HG02852 (cell line): ENCODE measurements at regions not wholly inside any gene's neighbourhood (a gene's known extent, or its start where the extent isn't known, plus 50 kb on each side); places are given as distances from the start of the nearest gene placed in this dataset.

ENCODE experiments used
- ATAC-seq: cut with Tn5 transposase; IDR thresholded peaks from one replicate; pipeline ENCODE4 v1.9.1; 2021; ENCODE audit warnings: mild to moderate bottlenecking, moderate library complexity; ENCODE audit not compliant: unreplicated experiment

DNA sequence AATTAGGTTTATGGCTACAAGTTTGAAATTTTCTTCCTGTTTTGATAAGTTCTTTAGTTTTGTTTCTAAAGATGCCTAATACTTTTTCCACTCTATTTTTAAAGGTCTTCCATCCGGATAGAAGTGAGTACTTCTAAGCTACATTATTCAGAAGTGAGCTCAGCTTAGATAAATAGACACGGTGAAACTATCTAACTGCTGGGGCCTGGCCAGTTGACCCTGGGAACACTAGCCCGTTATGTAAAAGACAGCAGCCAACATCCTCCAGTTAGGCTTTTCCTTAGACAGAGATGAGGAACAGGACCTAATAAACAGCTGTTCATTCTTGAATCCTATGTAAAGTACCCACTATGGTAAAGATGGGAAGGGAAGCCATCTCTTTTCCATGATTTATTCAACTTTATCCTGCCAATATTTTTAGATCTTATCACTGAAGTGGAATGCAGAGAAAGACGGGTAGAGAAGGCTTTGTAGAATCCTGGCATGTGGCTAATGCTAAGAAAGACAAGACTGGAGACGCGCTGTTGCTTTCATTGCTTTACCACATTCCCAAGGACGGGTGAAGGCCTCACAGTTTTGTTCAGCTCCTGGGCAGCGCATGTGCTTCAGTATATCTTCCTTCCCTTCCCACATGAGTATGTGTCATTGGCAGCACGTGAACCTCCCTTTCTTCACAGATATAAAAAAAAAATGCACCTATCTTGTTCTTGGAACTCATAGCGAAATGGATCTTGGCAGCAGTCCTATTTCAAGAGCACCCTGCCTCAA, 340.0 kb upstream of the MEOX2 start:
- no peak for ATAC-seq

DNA sequence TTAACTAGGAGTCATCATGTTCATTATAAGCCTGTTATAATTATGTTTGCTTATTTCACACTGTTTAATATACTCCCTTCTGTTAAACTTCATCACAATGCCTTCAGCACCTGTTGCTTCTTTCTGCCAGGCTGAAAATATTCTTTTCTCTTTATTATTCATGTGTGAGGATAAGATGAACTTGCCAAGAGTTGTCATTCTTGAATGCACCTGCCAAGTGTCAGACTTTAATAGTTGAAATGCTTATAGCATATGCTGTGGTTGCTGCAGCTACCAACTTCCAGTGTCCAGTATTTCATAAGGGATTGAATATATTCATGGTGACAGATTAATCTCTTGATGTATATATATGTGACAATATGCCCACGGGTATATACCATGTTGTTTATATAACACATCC, 339.2 kb upstream of the MEOX2 start:
- no peak for ATAC-seq

DNA sequence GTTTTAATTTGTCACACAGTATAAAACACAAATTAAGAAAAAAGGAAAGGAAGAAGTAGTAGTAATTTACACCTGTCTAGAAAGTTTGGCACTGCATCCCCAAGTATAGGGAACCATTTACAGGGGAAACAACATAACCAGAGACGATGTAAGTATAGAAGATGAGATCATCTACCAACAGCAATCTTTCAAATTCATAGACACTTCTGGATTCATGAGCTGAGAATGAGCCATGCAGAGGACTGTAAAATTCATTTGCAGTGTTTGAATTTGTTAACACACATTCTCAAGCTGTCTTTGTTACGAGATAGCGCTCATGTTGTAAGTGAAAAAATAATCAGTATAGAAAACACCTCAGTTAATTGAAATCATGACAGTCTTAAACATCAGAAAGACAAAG, 337.0 kb upstream of the MEOX2 start:
- no peak for ATAC-seq

DNA sequence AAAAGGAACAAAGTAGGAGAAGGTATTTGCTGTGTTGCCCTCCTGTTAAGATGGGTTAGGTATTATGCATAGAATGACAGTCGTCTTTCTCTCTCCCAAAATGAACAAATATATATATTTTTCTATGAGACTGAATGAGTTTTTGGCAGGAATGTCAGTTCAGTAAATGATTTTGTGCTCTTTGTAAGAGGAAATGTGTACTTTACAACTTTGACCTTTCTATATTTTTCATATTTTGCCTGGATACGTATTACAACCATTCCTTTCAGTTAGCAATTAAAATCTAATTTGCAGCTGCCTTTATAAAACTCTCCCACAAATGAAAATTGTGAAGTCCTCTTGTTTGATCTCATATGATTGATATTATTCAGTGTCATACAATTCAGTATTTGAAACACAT, 336.6 kb upstream of the MEOX2 start:
- no peak for ATAC-seq

DNA sequence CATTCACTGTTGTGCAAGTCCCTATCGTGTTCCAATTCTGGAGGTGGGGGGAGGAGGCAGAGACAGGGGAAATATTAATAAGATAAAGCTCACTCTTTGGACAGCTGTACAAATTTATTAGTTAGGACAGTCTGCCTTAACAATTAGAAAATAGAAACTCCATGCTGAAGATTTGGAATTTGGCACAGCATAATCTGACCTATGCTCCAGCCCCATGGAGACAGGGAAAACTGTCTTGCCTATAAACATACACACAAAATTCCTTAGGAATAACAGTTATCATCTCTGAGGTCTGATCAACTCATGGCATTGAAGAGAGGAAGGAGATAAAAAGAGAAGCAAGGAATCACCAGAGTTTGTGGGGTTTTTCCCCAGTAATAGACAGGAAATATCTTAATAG, 335.4 kb upstream of the MEOX2 start:
- ATAC-seq: no peak

DNA sequence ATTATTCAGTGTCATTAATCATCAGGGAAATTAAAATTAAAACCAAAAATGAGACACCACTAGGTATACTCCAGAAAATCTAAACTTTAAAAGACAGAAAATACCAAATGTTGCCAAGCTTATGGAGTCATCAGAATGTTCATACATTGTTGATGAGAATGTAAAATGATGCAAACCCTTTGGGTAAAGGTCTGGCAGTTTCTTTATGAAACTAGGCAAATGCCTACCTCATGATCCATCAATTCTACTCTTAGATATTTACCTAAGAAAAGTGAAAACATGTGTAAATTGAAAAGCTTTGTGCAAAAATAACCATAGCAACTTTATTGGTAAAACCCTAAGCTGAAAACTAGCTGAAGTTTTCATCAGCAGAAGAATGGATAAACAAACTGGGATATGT, 329.5 kb upstream of the MEOX2 start:
- no peak for ATAC-seq

DNA sequence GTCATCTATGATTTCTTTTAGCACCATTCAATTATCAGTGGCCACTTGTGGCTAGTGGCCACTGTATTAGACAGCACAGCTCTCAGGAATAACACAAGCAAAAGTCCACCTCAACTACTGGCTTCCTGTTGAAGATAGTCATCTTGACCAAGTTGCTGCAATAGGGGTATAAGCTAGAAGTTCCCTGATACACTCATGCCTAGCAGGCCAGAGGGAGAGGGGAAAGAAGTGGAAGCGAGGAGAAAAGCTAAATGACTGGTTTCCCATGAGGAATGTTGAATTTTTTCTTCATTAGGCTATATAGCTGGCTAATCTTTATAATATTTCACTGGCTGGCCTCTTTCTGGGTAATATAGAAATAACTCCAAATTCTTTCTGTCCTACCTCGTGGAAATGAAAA, 327.5 kb upstream of the MEOX2 start:
- ATAC-seq: no peak

DNA sequence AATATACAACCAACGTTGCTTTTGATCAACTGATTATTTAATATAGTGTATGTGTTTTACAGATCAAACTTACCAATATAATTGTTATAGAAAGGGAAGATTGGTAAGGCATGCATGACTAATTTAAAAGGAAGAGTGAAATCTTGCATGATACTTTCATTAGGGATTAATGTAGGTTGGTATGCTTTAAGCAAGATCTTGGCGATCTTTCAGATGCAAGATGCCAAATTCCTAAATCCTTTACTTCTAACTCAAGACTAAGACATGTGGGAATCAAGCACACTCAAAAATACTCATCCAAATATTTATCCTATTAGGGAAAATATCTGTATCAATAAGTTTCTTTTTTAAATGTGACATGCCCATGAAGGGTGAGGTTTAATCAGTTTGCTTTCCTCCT, 321.4 kb upstream of the MEOX2 start:
- ATAC-seq: no peak

DNA sequence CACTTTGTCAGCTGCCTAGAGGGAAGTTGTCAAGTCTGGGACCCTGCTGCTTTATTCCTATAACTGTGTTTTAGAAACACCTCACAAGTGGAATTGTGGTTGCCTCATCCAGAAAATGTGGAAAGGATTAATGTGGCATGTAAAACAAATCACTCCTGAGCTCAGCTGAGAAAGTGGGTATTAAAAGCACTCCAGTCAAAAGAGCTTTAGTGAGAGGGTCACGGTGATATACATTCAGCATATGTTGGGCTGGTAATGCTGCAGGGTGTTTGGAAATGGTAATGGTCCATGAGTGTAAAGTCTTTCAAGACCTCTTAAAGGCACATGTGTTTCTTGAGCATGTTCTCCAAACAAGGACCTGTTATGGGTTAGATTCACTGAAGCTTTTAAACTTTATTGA, 318.2 kb upstream of the MEOX2 start:
- no peak for ATAC-seq

DNA sequence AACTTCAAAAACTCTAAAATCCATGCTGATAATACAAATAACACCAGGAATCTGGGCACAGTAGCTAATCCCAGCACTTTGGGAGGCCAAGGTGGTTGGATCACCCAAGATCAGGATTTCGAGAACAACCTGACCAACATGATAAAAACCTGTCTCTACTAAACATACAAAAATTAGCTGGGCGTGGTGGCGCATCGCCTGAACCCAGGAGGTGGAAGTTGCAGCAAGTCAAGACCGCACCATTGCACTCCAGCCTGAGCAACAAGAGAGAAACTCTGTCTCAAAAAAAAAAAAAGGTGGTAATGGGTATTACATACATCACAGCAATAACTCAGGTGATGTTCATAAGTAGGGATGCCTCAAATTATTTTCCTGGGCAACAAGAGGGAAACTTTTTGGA, 315.0 kb upstream of the MEOX2 start:
- ATAC-seq: no peak

DNA sequence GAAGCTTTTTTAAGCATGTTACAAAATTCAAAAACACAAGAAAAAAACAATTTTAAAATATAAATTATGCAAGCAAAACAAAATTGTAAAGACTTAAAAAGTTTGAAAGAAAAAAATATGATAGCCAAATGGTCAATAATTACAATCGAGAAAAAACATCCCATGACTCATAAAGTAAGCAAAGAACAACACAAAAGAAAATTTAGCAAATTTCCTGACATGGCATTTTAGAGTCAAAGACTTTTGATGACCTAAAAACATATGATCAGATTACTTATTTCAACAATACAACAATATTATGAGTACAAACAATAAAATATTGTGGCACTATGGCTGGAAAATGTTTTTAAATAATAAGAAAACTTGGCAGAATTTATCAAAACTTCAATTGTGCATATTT, 312.1 kb upstream of the MEOX2 start:
- no peak for ATAC-seq

DNA sequence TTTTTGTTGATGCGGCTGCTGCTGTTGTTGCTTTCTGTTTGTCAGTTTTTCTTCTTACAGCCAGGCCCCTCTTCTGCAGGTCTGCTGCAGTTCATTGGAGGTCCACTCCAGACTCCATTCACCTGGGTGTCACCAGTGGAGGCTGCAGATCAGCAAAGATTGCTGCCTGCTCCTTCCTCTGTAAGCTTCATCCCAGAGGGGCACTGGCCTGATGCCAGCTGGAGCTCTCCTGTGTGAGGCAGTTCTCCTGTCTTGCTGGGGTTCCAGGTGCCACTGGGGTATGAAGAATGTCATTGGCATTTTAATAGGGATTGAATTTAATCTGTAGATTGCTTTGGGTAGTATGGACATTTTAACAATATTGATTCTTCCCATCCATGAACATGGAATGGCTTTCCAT, 308.5 kb upstream of the MEOX2 start:
- no peak for ATAC-seq

DNA sequence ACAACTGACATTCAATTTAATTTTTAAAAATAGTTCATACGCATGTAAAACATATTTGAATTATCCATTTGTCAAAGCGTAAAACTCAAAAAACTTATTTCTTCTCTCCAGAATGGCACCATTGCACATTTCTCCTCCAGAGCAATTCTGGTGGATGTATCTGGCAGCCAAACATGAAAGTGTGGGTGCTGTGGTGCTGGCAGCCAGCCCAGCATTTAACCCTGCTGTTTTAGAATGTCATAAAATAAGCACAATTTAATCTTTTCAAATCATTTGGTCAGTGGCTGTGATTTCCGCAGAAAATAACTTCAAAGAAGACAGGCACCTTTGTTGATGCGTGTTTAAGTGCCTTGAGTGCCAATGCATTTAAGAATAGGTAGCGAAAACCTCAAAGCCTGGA, 302.7 kb upstream of the MEOX2 start:
- ATAC-seq: no peak

DNA sequence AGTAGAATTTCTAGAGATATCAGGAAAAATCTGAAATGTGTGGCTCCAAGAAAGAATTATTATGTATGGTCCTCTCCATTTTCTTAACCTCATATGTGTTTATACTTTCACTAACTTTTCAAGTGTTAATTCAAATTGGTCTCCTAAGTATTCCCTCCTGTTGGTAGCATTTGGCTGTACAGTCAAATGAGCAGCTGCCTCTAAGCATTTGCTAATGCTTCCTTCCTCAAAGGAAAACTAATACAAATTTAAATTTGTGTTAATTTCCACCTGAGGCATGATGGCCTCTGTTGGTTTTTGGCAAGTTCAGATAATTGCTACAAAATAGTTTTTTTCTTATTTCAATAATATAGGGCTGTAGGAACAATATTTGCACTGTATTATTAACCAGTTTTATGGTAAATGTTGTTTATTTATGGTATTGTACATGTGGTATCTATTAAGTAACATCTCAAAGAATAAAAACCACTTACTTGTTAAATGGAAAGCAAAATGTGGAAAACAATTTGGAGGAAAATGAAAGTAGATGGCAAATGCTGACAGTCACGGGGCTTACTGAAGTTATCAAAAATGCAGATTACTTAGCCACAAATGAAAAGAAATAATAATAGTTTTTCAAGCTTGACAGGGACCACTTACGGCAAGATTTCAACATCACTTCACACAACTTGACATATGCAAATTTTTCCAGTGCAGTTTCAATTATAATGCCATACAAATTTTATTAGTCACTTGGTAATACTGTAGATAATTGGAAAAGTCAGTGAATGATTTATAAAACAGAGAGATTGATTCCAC, 299.3 kb upstream of the MEOX2 start:
- ATAC-seq: no peak

DNA sequence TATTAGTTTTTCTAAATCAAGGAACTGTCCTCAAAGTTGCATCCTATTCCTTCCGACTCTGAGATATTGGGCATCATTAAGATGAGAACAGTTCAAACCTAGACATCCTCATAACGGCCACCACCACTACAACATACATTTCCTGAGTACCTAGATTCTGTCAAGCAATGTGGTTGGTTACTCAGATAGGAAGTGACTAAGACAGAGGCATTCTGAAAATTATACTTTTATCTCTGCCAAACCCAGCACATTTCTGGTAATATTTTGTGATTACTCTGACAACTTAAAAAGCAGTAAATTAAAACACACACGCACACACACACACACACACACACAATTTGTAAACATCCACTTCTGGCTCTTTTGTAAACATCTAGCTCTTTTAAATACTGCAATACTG, 291.2 kb upstream of the MEOX2 start:
- ATAC-seq: no peak

DNA sequence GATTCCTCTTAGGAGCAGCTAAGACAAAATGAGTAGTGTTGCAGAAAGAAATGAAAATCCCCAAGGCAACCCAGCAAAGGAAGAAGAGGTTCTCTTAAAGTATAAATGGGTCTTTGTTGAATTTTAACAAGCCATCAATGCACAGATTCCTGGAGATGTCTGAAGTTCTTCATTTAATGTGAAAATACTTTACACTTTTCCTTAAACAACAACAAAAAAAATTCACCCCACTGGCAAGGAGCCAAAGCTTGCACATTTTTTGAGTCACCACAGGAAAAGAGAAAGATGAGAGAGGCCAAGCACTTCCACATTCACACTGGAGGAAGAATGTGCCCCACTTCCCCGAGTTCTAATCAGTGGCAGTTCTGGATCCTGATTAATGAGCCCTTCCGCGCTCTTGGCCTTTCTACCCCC, 286.4 kb upstream of the MEOX2 start:
- ATAC-seq: no peak

DNA sequence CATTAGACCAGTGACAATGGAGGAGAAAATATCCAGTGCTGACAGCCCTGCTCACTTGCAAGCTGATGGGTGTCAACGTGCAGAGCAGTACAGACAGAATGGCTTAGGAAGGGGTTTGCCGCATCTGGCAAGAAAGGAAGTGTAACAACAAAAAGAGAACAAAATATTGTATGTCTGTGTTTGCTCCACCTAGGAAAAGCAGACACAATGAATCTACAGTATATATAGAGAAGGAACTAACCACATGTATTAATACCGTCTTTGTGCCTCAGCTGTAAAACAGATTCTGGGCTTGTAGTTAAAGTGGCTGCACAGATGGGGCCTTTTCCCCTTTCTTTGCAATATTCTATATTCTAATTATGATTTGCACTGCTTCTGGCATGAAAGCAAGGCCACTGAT, 281.1 kb upstream of the MEOX2 start:
- no peak for ATAC-seq

DNA sequence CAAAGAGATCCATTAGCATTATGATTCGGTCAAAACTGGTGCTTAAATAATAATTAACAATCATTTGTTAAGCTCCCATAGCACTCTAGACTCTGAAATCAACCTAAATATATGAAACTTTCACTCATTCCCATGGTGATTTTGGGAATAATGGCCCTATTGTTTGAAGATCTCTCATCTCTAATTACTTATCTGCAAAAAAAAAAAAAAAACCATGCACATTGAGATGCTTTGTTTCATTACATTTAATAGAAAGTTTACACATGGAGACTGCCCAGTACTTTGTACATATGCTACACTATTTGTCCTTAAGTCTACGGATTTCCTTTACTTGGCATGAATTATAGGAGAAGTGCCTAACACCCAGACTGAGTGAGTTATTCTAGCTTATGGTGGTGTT, 280.6 kb upstream of the MEOX2 start:
- ATAC-seq: no peak

DNA sequence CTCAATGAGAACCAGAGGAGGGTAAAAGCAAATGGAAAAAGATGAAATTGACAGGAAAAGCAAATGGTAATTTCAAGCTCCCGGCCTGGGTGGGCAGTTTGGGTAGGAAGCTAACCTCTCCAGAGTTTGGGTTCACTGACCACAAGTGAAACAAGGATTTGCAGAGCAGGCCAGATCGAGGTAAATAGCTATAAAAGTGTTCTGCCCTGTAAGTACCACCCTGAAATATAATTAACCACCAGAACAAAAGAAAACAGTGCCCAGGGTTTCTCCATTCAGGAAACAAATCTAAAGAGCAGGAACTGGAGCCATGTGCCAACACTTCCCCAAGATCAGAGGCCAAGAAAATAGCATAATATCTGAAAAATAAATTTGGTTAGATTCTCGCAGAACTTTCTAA, 276.7 kb upstream of the MEOX2 start:
- ATAC-seq: no peak

DNA sequence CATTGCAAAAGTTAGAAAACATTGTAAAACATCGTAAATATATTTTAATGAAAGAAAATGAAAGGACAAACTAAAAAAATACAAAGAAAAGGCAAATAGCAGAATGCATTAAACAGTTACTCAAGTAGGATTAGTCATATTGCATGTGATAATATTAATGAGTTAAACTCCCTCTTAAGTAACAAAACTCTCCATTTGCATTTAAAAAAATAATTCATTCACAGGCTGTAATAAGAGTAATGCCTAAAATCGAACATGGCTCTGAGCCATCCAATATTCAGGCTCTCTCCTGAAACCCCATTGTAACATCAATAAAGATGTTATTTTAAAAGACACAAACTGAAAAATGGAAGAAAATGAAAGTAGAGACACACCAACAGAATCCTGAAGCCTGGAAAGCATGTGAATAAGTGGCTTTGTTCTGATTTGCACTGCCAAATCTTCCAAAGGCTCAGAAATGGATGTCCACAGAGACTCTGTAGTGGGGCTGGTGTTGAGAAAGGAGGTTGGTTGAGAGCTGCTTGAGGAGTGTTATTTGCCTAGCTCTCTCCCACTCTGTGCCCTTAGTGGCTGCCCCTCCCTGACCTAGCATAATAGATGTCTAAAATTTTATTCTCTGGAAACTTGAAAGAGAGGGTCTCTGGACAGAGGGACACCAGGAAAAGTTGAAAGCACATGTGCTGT, 268.3 kb upstream of the MEOX2 start:
- no peak for ATAC-seq

DNA sequence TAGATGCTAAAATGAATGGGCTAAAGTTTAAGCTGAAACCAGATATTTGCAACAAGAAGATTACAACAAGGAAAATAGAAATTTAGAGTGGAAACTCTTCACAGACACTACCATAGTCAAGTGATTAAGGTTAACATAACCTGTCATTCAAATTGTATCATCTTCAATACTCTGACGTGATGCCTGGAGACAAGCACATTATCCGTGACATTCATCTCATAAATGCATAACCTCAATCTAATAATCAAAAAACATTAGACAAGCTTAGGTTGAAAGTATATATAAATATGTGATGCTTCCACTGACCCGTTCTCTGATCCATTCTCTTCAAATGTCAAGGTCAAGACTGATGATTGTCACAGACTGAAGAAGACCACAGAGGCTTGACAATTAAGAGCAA, 263.8 kb upstream of the MEOX2 start:
- no peak for ATAC-seq

DNA sequence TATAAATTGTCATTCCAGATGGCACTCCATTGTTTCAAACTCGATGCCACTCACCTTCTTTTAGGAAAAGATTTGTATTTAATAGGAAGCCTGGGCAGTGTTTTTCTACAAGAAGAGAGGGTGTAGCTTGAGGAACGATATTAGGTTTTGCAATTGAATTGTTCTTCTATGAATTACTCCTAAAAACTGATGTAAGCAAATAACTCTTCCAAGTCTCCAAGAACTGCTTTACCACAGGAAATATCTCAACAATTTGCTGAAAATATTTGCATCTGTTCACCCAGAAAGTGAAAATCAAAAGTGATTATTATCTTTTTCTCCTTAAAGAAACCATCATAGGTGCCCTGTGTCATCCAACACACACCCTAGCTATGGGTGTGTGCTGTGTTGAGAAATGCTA, 261.3 kb upstream of the MEOX2 start:
- no peak for ATAC-seq
